SK-N-SH (cell line): ENCODE measurements at regions not wholly inside any gene's neighbourhood (a gene's known extent, or its start where the extent isn't known, plus 50 kb on each side); places are given as distances from the start of the nearest gene placed in this dataset.
"Not testable (repeated sequence)": the region's sequence is repeated elsewhere in the genome, so short reads cannot be mapped to it uniquely, and the experiment has no call there.

Experiments used
- CTCF ChIA-PET: fragments of 300-600, 350-600 bp; formaldehyde crosslinking; extraction: SDS; loops from one replicate; lab custom pipeline; 2021; lab: Yijun Ruan, JAX
- POLR2A ChIA-PET: fragments of 350-600 bp; sonication (Branson Sonifier 250); formaldehyde crosslinking; extraction: SDS; loops from one replicate; lab custom pipeline; 2020; ENCODE audit warnings: antibody characterized with exemption, inconsistent platforms; lab: Yijun Ruan, JAX
- DNase-seq: peaks from one replicate; pipeline ENCODE4 v3.0.0; 2012
- H2AFZ ChIP-seq: fragments of 200-600 bp; sonication (generic); 2 replicates; pipeline ENCODE4 v1.8.1; 2016; ENCODE audit warnings: antibody characterized with exemption, mild to moderate bottlenecking, low read depth
- H3F3A ChIP-seq: fragments of 200-600 bp; sonication (generic); replicated peaks from 2 replicates; pipeline ENCODE3; 2016; ENCODE audit warnings: antibody characterized with exemption, mild to moderate bottlenecking; ENCODE audit not compliant: insufficient read depth
- H3K27ac ChIP-seq, 2 experiments: fragments of 200-500 bp in 1 of 2; fragments of 200-600 bp in 1 of 2; sonication (Bioruptor generic) in 1 of 2; sonication (generic), shearing (Covaris generic) in 1 of 2; 2 replicates each; pipeline versions ENCODE4 v1.5.1 to v1.6.1; 2014 to 2016; ENCODE audit warnings: low read depth in 2 of 2, inconsistent platforms in 1 of 2, low read length in 1 of 2, mild to moderate bottlenecking in 1 of 2, mixed read lengths in 1 of 2
- H3K27me3 ChIP-seq: fragments of 200-600 bp; sonication (generic), shearing (Covaris generic); 2 replicates; pipeline ENCODE4 v1.6.1; 2016; ENCODE audit warnings: mixed run types; ENCODE audit not compliant: insufficient read depth
- H3K36me3 ChIP-seq, 2 experiments: fragments of 200-500 bp in 1 of 2; fragments of 200-600 bp in 1 of 2; sonication (Bioruptor generic) in 1 of 2; sonication (generic) in 1 of 2; replicated peaks in 1 of 2; 2 replicates each; pipeline versions ENCODE3 to v1.5.1; 2014 to 2016; ENCODE audit warnings: low read length in 1 of 2, mild to moderate bottlenecking in 1 of 2; ENCODE audit not compliant: insufficient read depth in 2 of 2, control insufficient read depth in 1 of 2
- H3K4me1 ChIP-seq, 2 experiments: fragments of 200-500 bp in 1 of 2; fragments of 200-600 bp in 1 of 2; sonication (Bioruptor generic) in 1 of 2; sonication (generic), shearing (Covaris generic) in 1 of 2; 2 replicates each; pipeline versions ENCODE4 v1.5.1 to v1.6.1; 2014 to 2016; ENCODE audit warnings: low read depth in 1 of 2, low read length in 1 of 2, mixed run types in 1 of 2; ENCODE audit not compliant: insufficient read depth in 2 of 2, control insufficient read depth in 1 of 2
- H3K4me2 ChIP-seq: fragments of 200-600 bp; sonication (generic), shearing (Covaris generic); 2 replicates; pipeline ENCODE4 v1.6.1; 2017; ENCODE audit warnings: mixed run types
- H3K4me3 ChIP-seq, 2 experiments: fragments of 200-500 bp in 1 of 2; fragments of 200-600 bp in 1 of 2; sonication (Bioruptor generic) in 1 of 2; sonication (generic), shearing (Covaris generic) in 1 of 2; 2 replicates each; pipeline versions ENCODE4 v1.5.1 to v1.8.1; 2014 to 2016; ENCODE audit warnings: low read depth in 2 of 2, inconsistent platforms in 1 of 2, low read length in 1 of 2, mild to moderate bottlenecking in 1 of 2, mixed read lengths in 1 of 2, moderate library complexity in 1 of 2
- H3K79me2 ChIP-seq: fragments of 200-600 bp; sonication (generic); 2 replicates; pipeline ENCODE4 v1.8.1; 2017; ENCODE audit warnings: mild to moderate bottlenecking; ENCODE audit not compliant: insufficient read depth
- H3K9ac ChIP-seq: fragments of 200-600 bp; sonication (generic); 2 replicates; pipeline ENCODE4 v1.6.1; 2017; ENCODE audit warnings: mixed run types
- H3K9me2 ChIP-seq: fragments of 200-600 bp; sonication (generic); 2 replicates; pipeline ENCODE4 v1.6.1; 2017; ENCODE audit warnings: mixed run types
- H3K9me3 ChIP-seq: fragments of 200-600 bp; sonication (generic); 2 replicates; pipeline ENCODE4 v1.6.1; 2017; ENCODE audit warnings: mixed run types, mild to moderate bottlenecking, moderate library complexity
- H4K20me1 ChIP-seq: fragments of 200-600 bp; sonication (generic); 2 replicates; pipeline ENCODE4 v1.6.1; 2017; ENCODE audit warnings: mild to moderate bottlenecking, mixed run types; ENCODE audit not compliant: insufficient read depth
- CHD2 ChIP-seq: fragments of 150-350 bp; IDR thresholded peaks from 2 replicates; pipeline ENCODE4 v1.6.1; 2018; ENCODE audit warnings: low read length; ENCODE audit not compliant: partially characterized antibody
- ELF1 ChIP-seq: IDR thresholded peaks from 2 replicates; pipeline ENCODE4 v1.4.0; 2012
- FOSL2 ChIP-seq: IDR thresholded peaks from 2 replicates; pipeline ENCODE4 v1.4.0; 2012; ENCODE audit warnings: low read depth, mild to moderate bottlenecking, moderate library complexity, borderline replicate concordance
- FOXJ3 ChIP-seq: sonication (generic); formaldehyde crosslinking; IDR thresholded peaks from 2 replicates; pipeline ENCODE4 v1.5.1; 2020; ENCODE audit warnings: mild to moderate bottlenecking, missing genetic modification reagents
- GATA2 ChIP-seq: sonication (generic); formaldehyde crosslinking; IDR thresholded peaks from 2 replicates; pipeline ENCODE4 v1.5.0; 2020; ENCODE audit warnings: mild to moderate bottlenecking, missing genetic modification reagents
- JUND ChIP-seq: IDR thresholded peaks from 2 replicates; pipeline ENCODE4 v1.4.0; 2012
- MEF2A ChIP-seq: IDR thresholded peaks from 2 replicates; pipeline ENCODE4 v1.4.0; 2012; ENCODE audit warnings: low read depth, borderline replicate concordance
- MXI1 ChIP-seq: IDR thresholded peaks from 2 replicates; pipeline ENCODE4 v1.6.1; 2012; ENCODE audit warnings: mild to moderate bottlenecking, low read depth, low read length, improper control_type of control experiment
- POLR2AphosphoS5 ChIP-seq: IDR thresholded peaks from 2 replicates; pipeline ENCODE4 v1.6.1; 2012; ENCODE audit warnings: low read depth, low read length
- RCOR1 ChIP-seq: fragments of 150-350 bp; IDR thresholded peaks from 2 replicates; pipeline ENCODE4 v1.6.1; 2017; ENCODE audit warnings: antibody characterized with exemption, low read length
- REST ChIP-seq: IDR thresholded peaks from 2 replicates; pipeline ENCODE4 v1.6.1; 2012; ENCODE audit warnings: mild to moderate bottlenecking, low read depth, low read length, moderate library complexity
- RXRA ChIP-seq: IDR thresholded peaks from 2 replicates; pipeline ENCODE4 v1.4.0; 2012; ENCODE audit warnings: low read depth, mild to moderate bottlenecking, borderline replicate concordance
- SIN3A ChIP-seq: IDR thresholded peaks from 2 replicates; pipeline ENCODE4 v1.6.1; 2012; ENCODE audit warnings: low read depth, mild to moderate bottlenecking, low read length, moderate library complexity, borderline replicate concordance
- TAF1 ChIP-seq: IDR thresholded peaks from 2 replicates; pipeline ENCODE4 v1.6.1; 2012; ENCODE audit warnings: low read depth, mild to moderate bottlenecking, low read length, moderate library complexity, borderline replicate concordance
- TCF12 ChIP-seq: IDR thresholded peaks from 2 replicates; pipeline ENCODE4 v1.4.0; 2012
- USF1 ChIP-seq: IDR thresholded peaks from 2 replicates; pipeline ENCODE4 v1.4.0; 2012; ENCODE audit warnings: low read depth, borderline replicate concordance
- YY1 ChIP-seq: IDR thresholded peaks from 2 replicates; pipeline ENCODE4 v1.4.0; 2012; ENCODE audit warnings: low read depth, mild to moderate bottlenecking
- ZBTB33 ChIP-seq: IDR thresholded peaks from 2 replicates; pipeline ENCODE4 v1.4.0; 2012; ENCODE audit warnings: low read depth, borderline replicate concordance
- WGBS: methylation state at CpG from one replicate; pipeline ENCODE4 v1.1.6; 2017; ENCODE audit warnings: low lambda C conversion rate; 5-methylcytosine and 5-hydroxymethylcytosine counted together
- TF ChIP-seq, protein P1 (sequence below): fragments of 150-350 bp; IDR thresholded peaks from 2 replicates; pipeline ENCODE4 v1.6.1; 2016; ENCODE audit warnings: mild to moderate bottlenecking, low read depth, low read length

DNA sequence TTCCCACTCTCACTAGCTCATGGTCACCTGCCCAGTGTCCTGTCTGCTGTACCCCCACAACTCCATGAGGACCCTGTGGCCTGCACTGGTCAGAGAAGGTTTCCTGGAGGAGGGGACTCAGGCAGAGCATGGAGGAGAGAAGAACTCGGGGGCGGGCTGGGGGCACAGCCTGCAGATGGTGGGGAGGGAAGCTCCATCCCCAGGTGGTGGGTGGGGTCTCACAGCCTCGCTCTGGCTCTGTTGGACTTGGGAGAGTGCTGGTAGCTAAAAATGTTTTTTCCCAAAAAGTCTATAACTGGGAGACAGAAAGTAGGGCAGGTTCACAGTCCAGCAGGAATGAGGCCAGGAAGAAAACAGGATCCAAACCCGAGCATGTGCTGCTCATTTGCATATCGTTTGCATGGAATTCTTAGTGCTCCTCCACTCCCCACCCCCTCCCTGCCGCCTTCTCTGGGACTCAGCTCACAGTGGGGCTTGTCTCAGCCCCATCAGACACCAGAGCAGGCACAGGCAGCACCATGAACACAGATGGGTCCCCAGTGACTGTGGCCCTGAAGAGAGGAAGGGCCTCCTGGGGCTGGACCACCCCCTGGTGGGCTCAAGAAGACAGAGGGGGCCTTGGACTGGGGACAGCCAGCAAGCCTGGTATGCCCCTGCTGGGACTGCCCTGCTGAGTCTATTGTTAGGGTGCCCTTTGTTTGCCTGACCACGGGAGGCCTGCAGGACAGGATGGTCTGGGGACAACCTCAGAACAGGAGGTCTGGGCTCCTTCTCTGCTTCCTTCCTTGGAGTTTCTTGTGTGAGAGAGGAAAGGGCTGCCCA, 67.0 kb upstream of the SFSWAP start (continued):
- TF ChIP-seq ZBTB33, result no peak
- no peak for TF ChIP-seq TAF1
- no peak for TF ChIP-seq FOSL2
- TF ChIP-seq USF1, result no peak
- TF ChIP-seq FOXJ3 (CRISPR knock-in tag), result no peak

DNA sequence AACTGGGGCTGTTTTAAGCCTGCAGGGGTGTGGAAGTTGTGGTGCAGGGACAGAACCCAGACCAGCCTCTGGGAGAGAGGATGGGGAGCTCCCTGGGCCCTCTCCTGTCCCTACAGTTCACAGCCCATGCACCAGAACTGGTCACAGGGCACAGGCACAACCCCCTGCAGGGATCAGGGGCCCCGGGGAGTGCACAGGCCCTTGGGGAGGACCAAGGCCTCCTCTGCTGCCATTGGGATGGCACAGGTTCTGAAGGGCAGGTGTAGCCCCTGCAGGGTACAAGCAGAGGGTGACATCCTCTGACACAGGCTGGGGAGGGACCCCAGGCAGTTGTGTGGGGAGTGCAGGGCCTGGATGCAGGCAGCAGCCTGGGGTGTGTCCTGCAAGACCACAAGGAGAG, 66.4 kb upstream of the SFSWAP start:
- no peaks in the 10 kb centered on the region for H3K79me2 ChIP-seq
- no peaks in the 10 kb centered on the region for H3K36me3 ChIP-seq
- WGBS, result 17% methylated on average over 1 of the region's 1 CpG
- POLR2A ChIA-PET, result no interaction called here
- DNase-seq, result no peak
- no peaks in the 10 kb centered on the region for H3F3A ChIP-seq
- TF ChIP-seq RCOR1, result no peak
- TF ChIP-seq TCF12, result no peak
- TF ChIP-seq MEF2A, result no peak
- no peak for TF ChIP-seq YY1
- TF ChIP-seq MXI1, result no peak
- no peak for TF ChIP-seq RXRA
- TF ChIP-seq REST, result no peak
- no peak for TF ChIP-seq CHD2
- TF ChIP-seq, protein P1, sequence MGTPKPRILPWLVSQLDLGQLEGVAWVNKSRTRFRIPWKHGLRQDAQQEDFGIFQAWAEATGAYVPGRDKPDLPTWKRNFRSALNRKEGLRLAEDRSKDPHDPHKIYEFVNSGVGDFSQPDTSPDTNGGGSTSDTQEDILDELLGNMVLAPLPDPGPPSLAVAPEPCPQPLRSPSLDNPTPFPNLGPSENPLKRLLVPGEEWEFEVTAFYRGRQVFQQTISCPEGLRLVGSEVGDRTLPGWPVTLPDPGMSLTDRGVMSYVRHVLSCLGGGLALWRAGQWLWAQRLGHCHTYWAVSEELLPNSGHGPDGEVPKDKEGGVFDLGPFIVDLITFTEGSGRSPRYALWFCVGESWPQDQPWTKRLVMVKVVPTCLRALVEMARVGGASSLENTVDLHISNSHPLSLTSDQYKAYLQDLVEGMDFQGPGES, result no peak
- no peak for TF ChIP-seq SIN3A
- no peak for TF ChIP-seq ELF1
- no peak for TF ChIP-seq GATA2 (CRISPR knock-in tag)
- TF ChIP-seq JUND, result no peak
- no peak for TF ChIP-seq POLR2AphosphoS5
- H3K9ac ChIP-seq, result no peak overlapping the region
- H3K9me2 ChIP-seq, result no peaks in the 10 kb centered on the region
- H3K27me3 ChIP-seq, result no peaks in the 10 kb centered on the region
- peaks cover 0 to 29% of the 10 kb centered on the region in 2 experiments; a peak in 2 of 4 replicates for H3K4me1 ChIP-seq
- H3K4me2 ChIP-seq, result no peak overlapping the region
- CTCF ChIA-PET, result no interaction called here
- no peak overlapping the region for H3K4me3 ChIP-seq
- H3K27ac ChIP-seq, result no peak overlapping the region
- no peaks in the 10 kb centered on the region for H3K9me3 ChIP-seq
- H4K20me1 ChIP-seq, result no peaks in the 10 kb centered on the region
- no peak overlapping the region for H2AFZ ChIP-seq

- H4K20me1 ChIP-seq, CTCF ChIA-PET: not testable (repeated sequence)
Observed at GRCh38 chr12:131644917-131645316, 66.0 kb upstream of the SFSWAP start.

More at GRCh38 chr12:131644917-131645316, 66.0 kb upstream of the SFSWAP start:
- H3K36me3 ChIP-seq, POLR2A ChIA-PET, H3F3A ChIP-seq, H3K27ac ChIP-seq, H3K4me2 ChIP-seq, H3K9me2 ChIP-seq, H3K79me2 ChIP-seq, H3K27me3 ChIP-seq, H3K9ac ChIP-seq, H3K9me3 ChIP-seq, DNase-seq, H3K4me3 ChIP-seq, H2AFZ ChIP-seq: not testable (repeated sequence)
- peaks cover 0 to 25% of the 10 kb centered on the region in 2 experiments; a peak in 2 of 4 replicates for H3K4me1 ChIP-seq
- WGBS, result 57% methylated on average over 7 of the region's 9 CpGs
